NCI-H187 (cell line): ENCODE measurements at regions not wholly inside any gene's neighbourhood (a gene's known extent, or its start where the extent isn't known, plus 50 kb on each side); places are given as distances from the start of the nearest gene placed in this dataset.
"Not testable (repeated sequence)": the region's sequence is repeated elsewhere in the genome, so short reads cannot be mapped to it uniquely, and the experiment has no call there.

Source experiments
- DNase-seq, 2 experiments: peaks; one replicate each; lab custom pipeline; 2025; lab: John Stamatoyannopoulos, UW

GRCh38 chr9:115400796-115401195 is 282.8 kb upstream of the TNC start:
- DNase-seq: no peak

DNA sequence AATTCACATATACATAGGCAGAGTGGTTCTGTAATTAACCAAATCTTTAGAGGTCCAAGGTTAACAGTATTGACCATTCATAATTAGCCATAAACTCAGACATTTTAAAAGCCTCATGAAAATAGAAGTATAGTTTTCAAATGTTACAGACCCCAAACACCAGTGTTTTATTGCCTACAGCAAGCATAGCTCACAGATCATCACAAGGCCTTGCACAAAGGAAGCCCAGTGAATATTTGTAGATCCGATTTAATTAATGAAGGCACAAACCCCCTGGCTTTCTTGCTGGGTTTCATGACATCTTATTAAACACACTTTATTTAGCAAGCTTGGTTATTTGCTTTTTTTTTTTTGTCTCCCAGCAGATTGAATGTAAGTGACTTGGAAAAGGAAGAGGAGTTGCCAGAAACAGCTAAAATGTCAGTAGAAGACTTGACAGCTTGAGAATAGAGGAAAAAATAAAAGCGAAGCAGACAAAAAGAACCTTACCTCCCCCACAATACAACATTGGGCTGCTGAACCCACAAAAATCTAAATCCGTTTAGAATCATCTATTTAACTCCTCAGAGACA is 283.9 kb upstream of the TNC start:
- DNase-seq: no peak

DNA sequence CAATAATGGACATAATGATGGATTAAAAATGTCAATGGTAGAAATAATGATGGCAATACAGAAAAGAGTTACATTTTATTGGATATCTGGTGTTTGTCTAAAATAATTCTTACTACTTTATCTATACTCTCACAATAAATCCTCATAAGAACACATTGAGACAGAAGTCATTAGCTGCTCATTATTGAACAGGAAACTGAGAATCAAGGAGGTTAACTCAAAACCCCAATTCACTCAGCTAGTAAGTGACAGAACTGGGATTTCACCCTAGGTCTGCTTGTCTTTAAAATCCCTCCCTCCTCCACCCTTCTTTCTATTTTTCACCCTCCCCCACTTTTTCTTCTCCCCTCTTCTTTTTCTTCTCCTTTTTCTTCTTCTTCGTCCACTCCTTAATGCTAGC is 285.8 kb upstream of the TNC start:
- no peak for DNase-seq

GRCh38 chr9:115404311-115404710 is 286.4 kb upstream of the TNC start:
- no peak for DNase-seq

GRCh38 chr9:115411516-115411915 is 293.6 kb upstream of the TNC start:
- no peak for DNase-seq

DNA sequence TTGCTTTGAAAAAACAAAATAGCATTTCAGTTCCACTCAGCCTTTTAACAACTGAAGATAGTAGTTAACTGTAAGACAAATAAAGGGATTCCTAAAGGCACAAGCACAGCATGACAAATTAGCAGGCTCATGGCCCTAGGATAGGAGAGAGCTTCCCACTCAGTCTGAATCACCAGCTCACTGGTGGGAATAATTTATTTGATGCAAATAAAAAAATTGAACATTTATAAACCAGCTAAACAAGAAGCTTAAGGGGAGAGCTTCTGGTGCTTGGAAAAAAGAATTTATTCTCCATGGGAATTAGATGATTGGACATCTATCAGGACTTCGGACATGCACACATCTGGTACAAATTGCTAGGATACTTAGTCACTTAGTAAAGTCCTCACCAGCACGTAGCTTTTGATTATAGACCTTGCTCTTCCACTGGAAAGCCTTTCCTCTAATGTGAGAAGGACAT is 294.1 kb upstream of the TNC start:
- DNase-seq: no peak

- DNase-seq: no peak
Measured at GRCh38 chr9:115412656-115413055, 294.7 kb upstream of the TNC start.

DNA sequence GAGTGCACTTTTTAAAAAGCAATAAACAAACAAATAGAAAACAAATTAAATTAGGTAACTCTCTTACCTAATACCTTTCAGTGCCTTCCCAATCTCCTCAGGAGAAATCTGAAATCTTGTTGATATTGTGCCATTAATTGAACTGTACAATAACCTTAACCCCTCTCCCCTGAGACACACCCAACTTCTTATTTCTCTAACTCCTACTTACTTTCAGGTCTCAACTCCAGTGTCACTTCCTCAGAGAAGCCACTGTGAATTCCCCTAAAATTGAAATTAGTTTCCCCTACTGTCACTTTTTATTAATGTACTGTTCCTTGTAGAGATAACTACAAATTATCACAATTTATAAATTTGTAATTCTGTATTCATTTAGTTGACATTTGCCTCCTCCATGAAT is 295.3 kb upstream of the TNC start:
- no peak for DNase-seq

DNA sequence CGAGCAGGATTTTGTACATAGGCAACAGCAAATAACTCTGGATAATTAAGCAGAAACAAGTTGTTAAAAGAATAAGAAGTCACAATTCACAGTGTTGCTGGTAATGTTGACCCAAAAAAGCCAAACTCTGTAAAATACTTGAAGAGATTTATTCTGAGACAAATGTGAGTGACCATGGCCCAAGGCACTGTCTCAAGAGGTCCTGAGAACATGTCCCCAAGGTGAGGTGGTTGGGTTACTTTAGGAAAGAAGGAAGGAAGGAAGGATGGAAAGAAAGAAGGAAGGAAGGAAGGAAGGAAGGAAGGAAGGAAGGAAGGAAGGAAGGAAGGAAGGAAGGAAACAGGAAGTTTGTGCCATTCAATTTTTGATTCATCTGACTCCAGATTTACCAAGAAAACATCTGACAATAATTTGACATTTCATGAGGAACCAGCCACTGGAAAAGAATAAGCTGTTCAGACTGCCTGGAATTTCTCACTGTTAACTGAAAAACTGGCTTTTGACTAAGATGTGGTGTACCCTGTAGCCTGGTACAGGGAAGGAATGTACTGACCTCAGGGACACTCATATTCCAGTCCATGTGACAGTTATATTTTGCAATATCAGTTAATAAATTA is 295.9 kb upstream of the TNC start:
- DNase-seq: no peak

GRCh38 chr9:115414561-115414960 is 296.6 kb upstream of the TNC start:
- DNase-seq: no peak

DNA sequence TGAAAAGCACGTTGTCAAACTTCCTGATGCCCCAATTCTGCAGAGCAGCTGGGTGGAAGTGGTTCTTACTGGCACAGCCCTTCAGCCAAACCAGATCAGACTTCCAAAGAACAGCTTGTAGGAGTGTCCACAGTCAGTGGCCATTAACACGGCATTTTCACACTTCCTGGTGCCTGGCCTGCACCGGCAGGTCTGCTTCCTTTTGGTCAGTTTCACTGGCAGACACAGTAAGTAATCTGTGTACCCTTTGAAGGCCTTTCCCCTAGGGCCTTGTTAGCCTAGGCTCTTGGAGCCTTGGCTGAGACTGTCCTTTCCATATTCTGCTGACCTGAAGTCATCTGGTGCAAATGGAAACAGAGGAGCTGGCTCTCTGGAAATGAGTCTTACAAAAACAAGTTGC is 297.5 kb upstream of the TNC start:
- DNase-seq: no peak

- DNase-seq: no peak
Measured at GRCh38 chr9:115416299-115416698, 298.3 kb upstream of the TNC start.

DNA sequence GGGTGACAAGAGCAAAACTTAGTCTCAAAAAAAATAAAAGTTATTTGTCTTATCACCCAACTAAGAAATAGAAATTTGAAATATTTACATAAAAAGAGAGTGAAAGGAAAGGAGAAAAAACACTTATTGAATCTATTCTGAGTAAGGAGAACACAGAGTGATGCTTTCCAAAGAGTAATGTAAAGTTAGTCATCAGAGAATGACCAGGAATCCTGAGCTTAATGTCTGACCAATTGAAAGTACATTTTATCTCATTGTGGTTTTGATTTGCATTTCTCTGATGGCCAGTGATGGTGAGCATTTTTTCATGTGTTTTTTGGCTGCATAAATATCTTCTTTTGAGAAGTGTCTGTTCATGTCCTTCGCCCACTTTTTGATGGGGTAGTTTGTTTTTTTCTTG is 300.2 kb upstream of the TNC start:
- not testable (repeated sequence) for DNase-seq

DNA sequence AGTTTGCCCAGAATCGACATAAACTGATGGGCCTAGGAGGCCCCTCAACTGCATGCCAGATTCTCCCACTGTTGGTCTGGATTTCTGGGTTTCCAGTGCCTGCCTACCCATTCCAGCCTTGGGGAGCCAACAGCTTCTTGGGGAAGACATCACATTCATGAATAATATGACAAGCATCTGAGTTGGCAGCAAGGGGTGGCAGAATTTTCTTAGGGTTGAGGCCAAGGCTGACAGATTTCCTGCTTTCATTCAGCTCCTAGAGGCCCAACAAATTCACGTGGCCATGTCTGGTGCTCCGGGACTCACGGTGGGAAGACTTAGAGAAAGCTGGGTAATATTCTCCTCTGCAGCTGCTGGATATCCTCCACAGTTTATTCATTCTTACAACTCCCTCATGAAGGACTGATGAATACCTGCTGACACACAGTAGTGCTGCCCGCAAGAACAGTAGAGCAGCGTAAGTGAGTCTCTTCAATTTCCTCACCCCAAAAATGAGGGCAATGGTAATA is 305.0 kb upstream of the TNC start:
- DNase-seq: no peak

DNA sequence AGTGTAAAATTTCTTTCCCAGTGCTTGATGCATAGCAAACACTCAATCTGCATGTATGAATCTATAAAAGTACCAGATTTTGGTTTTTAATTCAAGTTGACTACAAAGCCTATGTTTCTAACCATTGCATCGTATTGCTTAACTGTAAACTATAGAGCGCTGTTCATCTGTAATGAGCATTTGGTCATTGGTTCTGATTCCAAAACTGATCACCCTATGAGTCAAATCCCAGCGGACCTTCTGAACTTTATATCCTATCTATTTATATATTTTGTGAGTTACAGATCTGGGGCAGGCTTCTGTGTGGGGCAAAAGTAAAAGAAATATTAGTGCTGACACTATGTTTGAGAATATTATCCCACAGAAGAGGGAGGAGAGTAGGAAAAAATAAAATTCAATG is 305.7 kb upstream of the TNC start:
- DNase-seq: no peak

GRCh38 chr9:115425601-115426000 is 307.6 kb upstream of the TNC start:
- no peak for DNase-seq

- DNase-seq: no peak
Measured at GRCh38 chr9:115437418-115437817, 319.5 kb upstream of the TNC start.

GRCh38 chr9:115439641-115440040 is 321.7 kb upstream of the TNC start:
- no peak for DNase-seq

DNA sequence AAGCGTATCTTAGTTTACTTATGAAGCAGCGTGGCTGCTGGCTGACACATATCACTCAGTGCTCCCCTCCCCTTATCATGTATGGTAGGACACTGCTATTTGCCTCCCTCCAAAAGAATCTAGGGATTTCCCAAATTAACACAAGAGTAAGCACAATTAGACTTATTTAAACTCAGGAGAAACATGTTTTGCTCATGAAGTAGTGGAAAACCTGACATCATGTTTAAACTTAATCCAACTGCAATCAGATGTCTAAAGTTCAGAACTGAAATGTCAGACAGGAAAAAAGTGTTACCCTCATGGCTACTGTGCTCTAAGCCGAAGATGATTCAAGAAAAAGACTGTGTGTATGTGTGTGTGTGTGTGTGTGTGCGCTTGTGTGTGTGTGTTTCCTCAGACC is 324.1 kb upstream of the TNC start:
- DNase-seq: no peak

DNA sequence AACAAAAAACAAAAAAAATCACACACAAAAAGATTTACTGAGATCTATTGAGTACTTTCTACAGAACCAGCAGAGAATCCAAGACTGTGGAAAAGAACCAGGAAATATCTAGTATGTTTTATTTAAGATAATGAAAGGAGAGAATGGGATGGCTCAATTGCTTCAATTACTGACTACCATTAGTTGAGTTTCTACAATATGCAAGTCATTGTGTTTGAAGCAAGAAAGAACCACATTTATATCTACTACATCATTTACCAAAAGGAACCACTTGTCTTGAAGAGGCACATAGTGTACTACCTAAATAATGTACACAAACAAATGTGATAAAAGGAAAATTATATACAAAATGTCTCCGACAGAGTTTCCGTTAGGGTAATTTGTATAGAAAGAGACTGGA is 325.9 kb upstream of the TNC start:
- DNase-seq: no peak

DNA sequence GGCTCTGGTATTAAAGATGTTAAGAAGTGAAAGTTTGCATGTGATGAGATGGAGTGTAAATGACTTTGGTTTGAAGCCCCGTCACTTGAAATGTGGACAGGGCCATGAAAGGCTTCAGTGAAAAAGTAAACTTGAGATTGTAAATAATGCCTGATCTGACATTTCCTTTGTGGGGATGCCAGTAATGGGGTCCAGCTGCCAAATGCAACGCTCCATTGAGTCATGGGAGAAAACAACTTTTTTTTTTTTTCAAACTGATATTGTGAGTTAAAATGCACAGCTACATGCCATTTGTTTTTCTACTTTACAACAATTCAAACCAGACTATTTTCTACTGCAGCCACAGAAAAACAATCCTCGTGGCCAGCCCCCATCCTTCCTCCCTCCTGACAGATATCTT is 327.0 kb upstream of the TNC start:
- no peak for DNase-seq

DNA sequence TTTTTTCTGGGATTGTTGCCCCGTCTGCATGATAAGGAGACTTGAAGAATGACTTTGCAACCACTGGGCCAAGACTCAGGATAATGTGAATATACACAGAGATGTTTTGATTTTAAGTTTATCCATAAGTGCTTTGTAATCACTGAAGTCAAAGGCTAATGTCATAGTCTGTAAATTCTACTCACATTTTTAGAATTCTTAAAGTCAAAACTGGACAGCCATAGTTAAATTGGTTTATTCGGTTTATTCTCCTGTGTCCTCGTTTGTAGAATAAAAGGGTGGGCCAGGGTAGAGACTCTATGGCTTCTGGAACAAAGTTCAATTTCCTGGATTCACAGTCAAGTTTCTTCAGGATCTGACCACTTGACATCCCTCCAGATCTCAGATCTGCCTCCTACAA is 327.7 kb upstream of the TNC start:
- no peak for DNase-seq

- no peak for DNase-seq
Measured at GRCh38 chr9:115456515-115456914, 338.6 kb upstream of the TNC start.

GRCh38 chr9:115461280-115461679 is 343.3 kb upstream of the TNC start:
- no peak for DNase-seq
